Lower lobe of right lung (tissue), 2 donors: ENCODE measurements at regions not wholly inside any gene's neighbourhood (a gene's known extent, or its start where the extent isn't known, plus 50 kb on each side); places are given as distances from the start of the nearest gene placed in this dataset.

Experiments used
- ATAC-seq, 2 donors: fragments of 200-7000 bp; cut with Tn5 transposase; one replicate each; pipeline ENCODE4 v1.9.1; 2020 to 2022; ENCODE audit warnings: mild to moderate bottlenecking in 2 of 2, moderate library complexity in 2 of 2
- DNase-seq: peaks from one replicate; pipeline ENCODE4 v3.0.0-alpha.2; 2020
- H3K27ac ChIP-seq: fragments of 200-600 bp; one replicate; pipeline ENCODE4 v1.8.0; 2022
- H3K27me3 ChIP-seq: fragments of 200-600 bp; one replicate; pipeline ENCODE4 v1.8.0; 2022; ENCODE audit warnings: low read depth
- H3K36me3 ChIP-seq: fragments of 200-600 bp; one replicate; pipeline ENCODE4 v1.8.0; 2022; ENCODE audit warnings: mild to moderate bottlenecking
- H3K4me1 ChIP-seq: fragments of 200-600 bp; one replicate; pipeline ENCODE4 v1.8.0; 2022
- H3K4me3 ChIP-seq: fragments of 200-600 bp; one replicate; pipeline ENCODE4 v1.8.0; 2022; ENCODE audit warnings: mild to moderate bottlenecking
- H3K9me3 ChIP-seq: fragments of 200-600 bp; one replicate; pipeline ENCODE4 v1.8.0; 2022
- intact Hi-C: fragments of 100-400 bp; cut with DNase I; formaldehyde crosslinking; loops from one replicate; pipeline ENCODE4 v1.11.0; 2022
- TF ChIP-seq, protein P1 (sequence below): fragments of 200-600 bp; IDR thresholded peaks from one replicate; pipeline ENCODE4 v1.8.0; 2022; ENCODE audit warnings: antibody characterized with exemption, mild to moderate bottlenecking
- donor health status: DM: no; HTN: yes; CAD: no; lungs with severe emphysema.

DNA sequence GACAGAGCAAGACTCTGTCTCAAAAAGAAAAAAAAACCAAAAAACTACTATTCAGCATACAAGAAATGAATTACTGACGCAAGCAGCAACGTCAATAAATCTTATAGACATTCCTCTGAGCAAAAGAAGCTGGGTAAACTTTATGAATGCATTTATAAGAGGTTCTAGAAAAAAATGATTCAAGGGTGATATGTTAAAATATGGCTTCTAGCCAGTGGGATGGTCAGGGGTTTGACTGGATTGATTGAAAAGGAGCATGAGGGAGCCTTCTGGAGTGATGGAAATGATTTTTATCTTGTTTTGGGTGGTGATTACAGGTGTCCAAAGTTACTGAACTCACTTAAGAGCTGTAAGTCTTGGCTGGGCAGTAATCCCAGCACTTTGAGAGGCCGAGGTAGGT is 64.9 kb upstream of the SALL4 start:
- no peaks in the 10 kb centered on the region for H3K27me3 ChIP-seq
- H3K27ac ChIP-seq = no peak overlapping the region
- no peaks in the 10 kb centered on the region for H3K4me1 ChIP-seq
- H3K36me3 ChIP-seq = no peaks in the 10 kb centered on the region
- ATAC-seq (no peak), DNase-seq (no peak)
- no peak overlapping the region for H3K4me3 ChIP-seq
- TF ChIP-seq, protein P1, sequence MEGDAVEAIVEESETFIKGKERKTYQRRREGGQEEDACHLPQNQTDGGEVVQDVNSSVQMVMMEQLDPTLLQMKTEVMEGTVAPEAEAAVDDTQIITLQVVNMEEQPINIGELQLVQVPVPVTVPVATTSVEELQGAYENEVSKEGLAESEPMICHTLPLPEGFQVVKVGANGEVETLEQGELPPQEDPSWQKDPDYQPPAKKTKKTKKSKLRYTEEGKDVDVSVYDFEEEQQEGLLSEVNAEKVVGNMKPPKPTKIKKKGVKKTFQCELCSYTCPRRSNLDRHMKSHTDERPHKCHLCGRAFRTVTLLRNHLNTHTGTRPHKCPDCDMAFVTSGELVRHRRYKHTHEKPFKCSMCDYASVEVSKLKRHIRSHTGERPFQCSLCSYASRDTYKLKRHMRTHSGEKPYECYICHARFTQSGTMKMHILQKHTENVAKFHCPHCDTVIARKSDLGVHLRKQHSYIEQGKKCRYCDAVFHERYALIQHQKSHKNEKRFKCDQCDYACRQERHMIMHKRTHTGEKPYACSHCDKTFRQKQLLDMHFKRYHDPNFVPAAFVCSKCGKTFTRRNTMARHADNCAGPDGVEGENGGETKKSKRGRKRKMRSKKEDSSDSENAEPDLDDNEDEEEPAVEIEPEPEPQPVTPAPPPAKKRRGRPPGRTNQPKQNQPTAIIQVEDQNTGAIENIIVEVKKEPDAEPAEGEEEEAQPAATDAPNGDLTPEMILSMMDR = no peak
- intact Hi-C loops = no loop called here
- no peaks in the 10 kb centered on the region for H3K9me3 ChIP-seq

DNA sequence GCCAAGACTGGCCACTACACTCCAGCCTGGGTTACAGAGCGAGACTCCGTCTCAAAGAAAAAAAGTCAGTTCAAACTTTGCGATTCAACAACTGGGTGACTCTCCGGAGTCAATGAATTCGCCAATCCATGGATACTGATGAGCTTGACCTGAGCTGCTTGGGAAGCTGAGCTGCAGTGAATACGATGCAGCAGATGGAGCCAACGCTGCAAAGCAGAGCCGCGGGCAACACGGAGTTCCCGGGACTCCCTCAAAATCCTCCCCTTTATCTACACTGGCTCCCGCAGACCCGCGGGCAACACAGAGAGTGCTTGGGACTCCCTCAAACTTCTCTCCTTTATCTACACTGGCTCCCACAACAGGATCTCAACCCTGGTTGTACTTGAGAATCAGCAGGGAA is 62.6 kb upstream of the SALL4 start:
- DNase-seq (no peak), ATAC-seq (no peak)
- H3K4me3 ChIP-seq = no peak overlapping the region
- TF ChIP-seq, protein P1 = no peak
- H3K4me1 ChIP-seq = no peaks in the 10 kb centered on the region
- no peaks in the 10 kb centered on the region for H3K27me3 ChIP-seq
- H3K9me3 ChIP-seq = no peaks in the 10 kb centered on the region
- H3K27ac ChIP-seq = no peak overlapping the region
- H3K36me3 ChIP-seq = no peaks in the 10 kb centered on the region
- intact Hi-C loops = no loop called here

DNA sequence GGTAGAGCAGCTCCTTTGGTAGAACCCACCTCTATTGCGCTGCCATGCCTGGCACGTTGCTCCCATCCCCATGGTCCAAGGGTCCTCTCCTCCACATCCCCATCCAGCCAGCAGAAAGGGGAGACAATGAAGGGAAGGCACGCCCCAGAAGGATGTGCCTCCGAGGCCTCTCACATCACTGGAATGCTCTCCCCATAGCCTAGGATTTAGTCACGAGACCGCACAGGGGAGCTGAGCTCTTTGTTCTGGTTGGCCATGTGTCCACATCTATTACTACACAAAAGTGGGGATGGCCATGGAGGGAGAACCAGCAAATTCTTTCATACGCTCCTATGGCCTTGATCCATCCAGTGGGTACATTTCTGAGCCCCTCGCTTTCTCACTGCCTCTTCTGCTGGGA is 60.5 kb upstream of the SALL4 start:
- TF ChIP-seq, protein P1 = no peak
- intact Hi-C loops = no loop called here
- H3K4me1 ChIP-seq = no peaks in the 10 kb centered on the region
- DNase-seq (no peak), ATAC-seq (no peak)
- H3K4me3 ChIP-seq = no peak overlapping the region
- H3K27ac ChIP-seq = no peak overlapping the region
- H3K27me3 ChIP-seq = no peaks in the 10 kb centered on the region
- H3K36me3 ChIP-seq = no peaks in the 10 kb centered on the region
- H3K9me3 ChIP-seq = no peaks in the 10 kb centered on the region

DNA sequence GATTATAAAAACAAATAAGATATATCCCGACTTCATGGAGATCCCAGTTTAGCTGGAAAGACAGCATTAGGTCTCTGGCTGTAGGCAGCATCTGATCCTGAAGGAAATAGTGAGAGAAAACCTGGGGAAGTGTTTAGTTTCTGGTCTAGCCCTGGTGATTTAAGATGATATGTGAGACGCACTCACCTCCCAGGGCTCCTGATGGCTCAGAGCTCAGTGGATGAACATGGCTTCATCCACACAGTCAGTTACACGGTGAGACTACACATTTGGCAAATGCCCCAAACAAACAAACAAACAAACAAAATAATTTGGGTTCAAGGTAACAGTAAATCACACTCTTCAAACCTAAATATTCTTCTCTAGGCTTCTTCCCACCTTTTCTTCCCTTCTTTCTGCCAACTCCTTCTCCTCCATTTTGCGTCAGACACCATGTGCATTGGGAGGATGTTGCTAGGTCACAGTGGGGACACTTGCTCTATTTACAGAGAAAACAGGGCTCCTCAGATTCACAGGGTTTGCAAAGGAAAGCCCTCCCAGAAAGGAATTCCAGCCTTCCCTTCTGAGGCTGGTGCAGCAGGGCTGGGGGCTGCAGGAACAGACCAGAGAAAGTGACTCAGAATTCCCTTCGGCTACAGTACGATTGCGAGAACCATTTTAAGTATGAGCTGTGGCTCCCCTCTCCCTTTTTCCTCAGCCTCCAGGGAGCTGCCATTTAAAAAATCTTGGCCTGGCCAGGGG is 59.6 kb upstream of the SALL4 start:
- Histone ChIP-seq H3K9me3 (no peaks in the 10 kb centered on the region), H3K4me1 (no peaks in the 10 kb centered on the region), H3K27ac (no peak overlapping the region), H3K27me3 (no peaks in the 10 kb centered on the region), H3K36me3 (no peaks in the 10 kb centered on the region), H3K4me3 (no peak overlapping the region)
- intact Hi-C loops = no loop called here
- TF ChIP-seq, protein P1 = no peak
- no peak for DNase-seq
- no peak for ATAC-seq

DNA sequence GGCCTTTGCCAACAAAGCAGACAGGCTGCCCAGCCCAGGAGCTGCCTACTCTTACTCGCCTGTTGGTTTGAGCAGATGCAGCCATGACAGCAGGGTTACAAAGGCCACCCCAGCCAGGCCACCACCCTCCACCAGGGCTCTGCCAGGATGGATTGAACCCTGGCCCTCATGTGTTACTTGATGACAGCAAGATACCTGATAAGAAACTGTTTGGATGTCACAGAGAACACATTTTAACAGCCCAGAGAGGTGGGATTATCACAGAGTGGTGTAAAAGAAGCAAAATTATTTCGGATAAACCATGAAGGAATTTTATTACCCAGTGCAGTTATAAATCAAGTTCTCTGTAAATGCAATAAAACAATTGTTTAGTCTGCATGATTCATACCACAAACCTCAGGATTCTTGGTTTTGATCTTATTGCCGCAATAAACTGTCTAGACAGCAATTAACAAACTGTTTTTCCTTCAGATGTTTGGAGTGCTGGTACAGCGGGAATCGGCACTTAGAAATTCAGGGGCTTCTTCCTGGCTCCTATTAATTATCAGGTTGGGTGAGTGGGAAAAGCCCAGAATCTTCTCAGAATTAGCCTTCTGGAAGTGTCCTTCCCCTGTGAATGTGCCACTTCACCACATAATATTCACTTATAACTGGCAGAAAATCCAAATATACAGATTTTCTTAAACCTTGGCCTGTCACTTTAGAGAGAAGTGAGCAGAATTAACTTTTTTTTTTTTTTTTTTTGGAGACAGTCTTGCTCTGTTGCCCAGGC is 58.0 kb upstream of the SALL4 start:
- H3K27me3 ChIP-seq = no peaks in the 10 kb centered on the region
- TF ChIP-seq, protein P1 = no peak
- H3K36me3 ChIP-seq = no peaks in the 10 kb centered on the region
- no peak overlapping the region for H3K4me3 ChIP-seq
- no peaks in the 10 kb centered on the region for H3K9me3 ChIP-seq
- intact Hi-C loops = no loop called here
- H3K4me1 ChIP-seq = no peaks in the 10 kb centered on the region
- DNase-seq = no peak
- H3K27ac ChIP-seq = no peak overlapping the region
- no peak for ATAC-seq
